NOMO-1 treated with DMSO at 0.1 percent for 48 hours (cell line): ENCODE measurements at regions not wholly inside any gene's neighbourhood (a gene's known extent, or its start where the extent isn't known, plus 50 kb on each side); places are given as distances from the start of the nearest gene placed in this dataset.

ENCODE experiments used
- DNase-seq: peaks from one replicate; lab custom pipeline; 2025; ENCODE audit not compliant: unreplicated experiment; lab: John Stamatoyannopoulos, UW

GRCh38 chr16:73485880-73486279 is 438.0 kb upstream of the ZFHX3 start:
- no peak for DNase-seq

GRCh38 chr16:73483934-73484711 is 436.2 kb upstream of the ZFHX3 start:
- no peak for DNase-seq

GRCh38 chr16:73483076-73483791 is 435.3 kb upstream of the ZFHX3 start:
- no peak for DNase-seq

- DNase-seq: no peak
Measured at GRCh38 chr16:73482310-73482709, 434.4 kb upstream of the ZFHX3 start.

GRCh38 chr16:73480381-73480780 is 432.5 kb upstream of the ZFHX3 start:
- no peak for DNase-seq

- no peak for DNase-seq
Measured at GRCh38 chr16:73473713-73474112, 425.8 kb upstream of the ZFHX3 start.

GRCh38 chr16:73464834-73465233 is 416.9 kb upstream of the ZFHX3 start:
- no peak for DNase-seq

- DNase-seq: no peak
Measured at GRCh38 chr16:73459586-73459985, 411.7 kb upstream of the ZFHX3 start.

GRCh38 chr16:73457851-73458250 is 409.9 kb upstream of the ZFHX3 start:
- no peak for DNase-seq

GRCh38 chr16:73448970-73449369 is 401.0 kb upstream of the ZFHX3 start:
- DNase-seq: no peak

GRCh38 chr16:73447846-73448245 is 399.9 kb upstream of the ZFHX3 start:
- DNase-seq: no peak

- no peak for DNase-seq
Measured at GRCh38 chr16:73434621-73435020, 386.7 kb upstream of the ZFHX3 start.

GRCh38 chr16:73433731-73434307 is 385.9 kb upstream of the ZFHX3 start:
- no peak for DNase-seq

GRCh38 chr16:73432850-73433730 is 385.2 kb upstream of the ZFHX3 start:
- DNase-seq: no peak

- no peak for DNase-seq
Measured at GRCh38 chr16:73430138-73430537, 382.2 kb upstream of the ZFHX3 start.

GRCh38 chr16:73428121-73428520 is 380.2 kb upstream of the ZFHX3 start:
- DNase-seq: no peak

- no peak for DNase-seq
Measured at GRCh38 chr16:73427164-73427563, 379.2 kb upstream of the ZFHX3 start.

GRCh38 chr16:73426433-73427160 is 378.7 kb upstream of the ZFHX3 start:
- no peak for DNase-seq

GRCh38 chr16:73420676-73421075 is 372.7 kb upstream of the ZFHX3 start:
- DNase-seq: no peak

GRCh38 chr16:73420244-73420643 is 372.3 kb upstream of the ZFHX3 start:
- DNase-seq: no peak

- no peak for DNase-seq
Measured at GRCh38 chr16:73418691-73419090, 370.8 kb upstream of the ZFHX3 start.
